NCI-H460 (cell line): ENCODE measurements at regions not wholly inside any gene's neighbourhood (a gene's known extent, or its start where the extent isn't known, plus 50 kb on each side); places are given as distances from the start of the nearest gene placed in this dataset.
"Not testable (repeated sequence)": the region's sequence is repeated elsewhere in the genome, so short reads cannot be mapped to it uniquely, and the experiment has no call there.

Experiments used
- DNase-seq: peaks from one replicate; pipeline ENCODE4 v3.0.0-alpha.2; 2016; ENCODE audit warnings: low read depth; ENCODE audit errors: extremely low read depth

DNA sequence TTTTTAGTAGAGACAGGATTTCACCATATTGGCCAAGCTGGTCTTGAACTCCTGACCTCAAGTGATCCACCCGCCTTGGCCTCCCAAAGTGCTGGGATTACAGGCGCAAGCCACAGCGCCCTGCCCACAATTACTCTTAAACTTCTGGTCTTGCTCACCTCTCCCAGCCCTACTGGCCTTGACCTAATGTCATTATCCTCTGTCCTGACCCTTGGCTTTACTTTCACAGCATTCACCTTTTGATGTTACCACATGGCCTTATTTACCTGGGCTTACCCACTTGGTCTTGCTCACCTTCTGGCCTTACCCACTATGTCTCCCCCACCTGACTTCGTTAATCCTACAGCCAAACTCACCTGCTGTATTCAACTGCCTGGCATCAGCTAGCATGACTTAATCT is 105.9 kb downstream of the IL12A start:
- DNase-seq = no peak

DNA sequence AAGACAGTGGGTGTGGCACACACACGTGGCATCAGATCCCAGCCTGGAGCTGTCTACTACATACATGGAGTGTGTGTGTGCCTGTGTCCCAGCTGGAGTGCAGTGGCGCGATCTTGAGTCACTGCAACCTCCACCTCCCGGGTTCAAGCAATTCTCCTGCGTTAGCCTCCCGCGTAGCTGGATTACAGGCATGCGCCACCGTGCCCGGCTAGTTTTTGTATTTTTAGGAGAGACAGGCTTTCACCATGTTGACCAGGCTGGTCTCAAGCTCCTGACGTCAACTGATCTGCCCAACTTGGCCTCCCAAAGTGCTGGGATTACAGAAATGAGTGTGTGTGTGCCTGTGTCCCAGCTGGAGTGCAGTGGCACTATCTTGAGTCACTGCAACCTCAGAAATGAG is 108.8 kb downstream of the IL12A start:
- DNase-seq = no peak

DNA sequence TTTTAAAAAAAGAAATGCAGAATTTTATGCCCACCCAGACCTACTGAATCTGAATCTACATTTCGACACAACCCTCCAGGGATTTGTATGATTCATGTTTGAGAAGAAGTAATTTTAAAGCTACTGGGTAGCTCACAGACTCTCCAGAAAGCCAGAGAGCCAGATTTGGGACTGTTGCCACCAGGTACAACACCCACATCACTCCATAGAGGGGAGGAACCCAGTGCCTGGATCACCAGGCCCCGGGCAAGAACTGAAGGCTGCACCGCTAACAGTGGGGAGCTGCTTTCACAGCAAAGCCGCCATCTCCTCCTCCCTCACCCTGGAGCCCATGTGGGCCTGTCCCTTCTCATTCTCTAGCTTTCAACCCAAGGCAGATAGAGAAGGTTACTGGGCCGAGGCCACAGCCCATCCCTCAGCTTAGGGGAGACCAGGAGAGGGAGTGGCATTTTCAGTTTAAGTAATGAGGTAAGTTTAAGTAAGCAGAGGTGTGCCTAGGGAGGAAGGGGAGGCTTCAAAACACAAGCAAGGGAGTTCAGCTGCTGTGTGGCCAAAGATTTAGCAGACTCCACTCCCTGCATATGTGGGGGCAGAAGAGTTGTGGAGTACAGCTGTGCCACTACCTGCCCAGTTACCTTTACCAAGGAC is 109.8 kb downstream of the IL12A start:
- no peak for DNase-seq

DNA sequence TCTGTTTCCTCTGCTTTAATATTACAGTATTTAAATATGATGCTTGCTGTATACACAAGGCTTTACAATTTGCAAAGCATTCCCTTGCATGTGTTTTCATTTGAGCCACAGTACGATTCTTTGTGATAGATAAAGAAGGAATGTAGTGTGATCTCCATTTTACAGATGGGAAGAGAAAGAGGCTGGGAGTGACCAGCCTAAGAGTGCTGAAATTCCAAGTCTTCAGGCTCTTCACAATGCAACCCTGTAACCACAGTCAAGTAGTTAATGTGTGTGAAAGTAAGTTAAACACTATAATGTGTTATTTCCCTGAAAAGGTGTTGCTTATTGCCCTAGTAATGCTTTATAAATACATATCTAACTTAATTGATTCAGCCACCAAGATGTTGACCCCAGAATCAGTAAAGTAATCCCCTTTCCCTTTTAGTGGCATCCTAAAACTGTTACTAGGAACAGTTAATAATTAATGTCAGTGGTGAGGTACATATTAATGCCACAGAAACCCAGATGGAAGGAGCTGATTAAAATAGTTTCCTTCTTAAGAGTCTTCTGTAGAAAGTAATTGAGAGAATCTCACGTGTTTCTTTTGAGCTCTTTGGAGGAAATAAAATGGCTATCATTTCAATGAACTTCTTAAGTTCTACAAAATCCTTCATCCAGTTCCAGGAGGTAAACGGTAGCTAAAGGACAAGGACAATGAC is 110.4 kb downstream of the IL12A start:
- no peak for DNase-seq

DNA sequence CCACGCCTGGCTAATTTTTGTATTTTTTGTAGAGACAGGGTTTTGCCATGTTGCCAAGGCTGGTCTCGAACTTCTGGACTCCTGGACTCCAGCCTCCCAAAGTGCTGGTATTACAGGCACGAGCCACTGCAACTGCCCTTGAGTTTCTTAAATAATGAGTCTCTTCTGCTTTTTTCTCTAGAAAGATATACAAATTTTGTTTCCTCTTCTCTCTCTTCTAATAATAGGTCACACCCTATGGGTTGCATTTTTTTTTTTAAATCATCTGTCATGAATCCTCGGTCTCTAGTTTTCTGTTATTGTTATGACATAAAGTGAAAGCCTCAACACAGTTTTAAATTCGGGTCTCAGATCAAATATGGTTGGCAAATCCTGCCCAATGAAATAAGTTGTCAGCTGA is 111.2 kb downstream of the IL12A start:
- DNase-seq = no peak

DNA sequence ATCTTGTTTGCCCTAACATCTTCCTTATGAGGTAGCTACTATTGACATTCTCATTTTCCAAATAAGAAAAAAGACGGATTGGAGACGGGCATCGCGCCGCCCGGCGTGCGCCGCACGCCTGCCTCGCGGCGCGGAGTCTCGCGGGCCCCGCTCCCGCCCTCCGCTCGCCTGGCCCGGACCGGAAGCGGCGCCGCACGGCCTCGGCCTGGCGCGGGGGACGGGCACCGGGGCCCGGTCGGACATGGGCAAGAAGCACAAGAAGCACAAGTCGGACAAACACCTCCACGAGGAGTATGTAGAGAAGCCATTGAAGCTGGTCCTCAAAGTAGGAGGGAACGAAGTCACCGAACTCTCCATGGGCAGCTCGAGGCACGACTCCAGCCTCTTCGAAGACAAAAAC is 112.0 kb downstream of the IL12A start:
- no peak for DNase-seq

DNA sequence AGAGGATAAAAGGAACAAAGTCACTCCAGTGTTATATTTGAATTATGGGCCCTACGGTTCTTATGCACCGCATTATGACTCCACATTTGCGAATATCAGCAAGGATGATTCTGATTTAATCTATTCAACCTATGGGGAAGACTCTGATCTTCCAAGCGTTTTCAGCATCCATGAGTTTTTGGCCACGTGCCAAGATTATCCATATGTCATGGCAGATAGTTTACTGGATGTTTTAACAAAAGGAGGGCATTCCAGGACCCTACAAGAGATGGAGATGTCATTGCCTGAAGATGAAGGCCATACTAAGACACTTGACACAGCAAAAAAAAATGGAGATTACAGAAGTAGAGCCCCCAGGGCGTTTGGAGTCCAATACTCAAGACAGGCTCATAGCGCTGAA is 113.4 kb downstream of the IL12A start:
- DNase-seq = not testable (repeated sequence)

DNA sequence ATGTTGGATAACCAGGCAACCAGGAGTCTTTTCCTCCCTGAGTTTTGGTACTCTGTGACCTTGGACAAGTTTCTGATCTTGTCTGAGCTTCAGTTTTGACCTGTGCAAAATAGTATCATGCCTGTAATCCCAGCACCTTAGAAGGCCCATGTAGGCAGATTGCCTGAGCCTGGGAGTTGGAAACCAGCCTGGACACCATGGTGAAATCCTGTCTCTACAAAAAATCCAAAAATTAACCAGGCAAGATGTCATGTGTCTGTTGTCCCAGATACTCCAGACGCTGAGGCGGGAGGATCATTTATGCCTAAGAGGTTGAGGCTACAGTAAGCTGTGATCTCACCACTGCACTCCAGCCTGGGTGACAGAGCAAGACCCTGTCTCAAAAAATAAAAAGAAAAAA is 114.8 kb downstream of the IL12A start:
- DNase-seq = no peak

DNA sequence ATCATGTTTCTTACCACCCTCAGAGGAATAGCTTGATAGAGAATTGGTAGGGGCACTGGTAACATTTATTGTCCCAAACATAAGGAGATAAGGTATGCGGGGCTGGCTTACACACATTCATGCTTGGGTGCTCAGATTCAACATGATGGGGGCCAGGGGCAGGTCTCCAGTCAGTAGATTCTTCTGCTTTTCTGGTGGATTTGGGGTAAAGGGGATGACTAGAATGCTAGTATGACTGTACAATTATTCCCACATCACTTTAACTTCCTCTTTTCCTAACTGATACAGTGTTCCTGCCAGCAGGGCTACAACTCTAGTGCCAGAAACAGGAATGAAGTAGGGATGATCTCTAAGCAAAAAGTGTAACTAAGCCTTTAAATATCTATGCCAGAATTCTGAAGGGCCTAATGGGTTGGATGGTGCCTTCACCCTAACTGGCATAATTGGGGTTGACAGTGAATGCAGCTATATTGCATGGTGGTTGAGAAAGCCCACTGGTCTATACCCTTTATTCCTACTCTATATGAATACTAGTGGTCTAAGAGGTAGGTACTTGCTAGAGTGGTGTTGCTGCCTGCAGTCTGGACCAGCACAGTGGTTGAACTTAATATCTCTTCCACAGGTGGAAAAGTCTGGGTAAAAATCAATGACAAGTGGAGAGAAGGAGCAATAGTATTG is 117.4 kb downstream of the IL12A start:
- DNase-seq = no peak

DNA sequence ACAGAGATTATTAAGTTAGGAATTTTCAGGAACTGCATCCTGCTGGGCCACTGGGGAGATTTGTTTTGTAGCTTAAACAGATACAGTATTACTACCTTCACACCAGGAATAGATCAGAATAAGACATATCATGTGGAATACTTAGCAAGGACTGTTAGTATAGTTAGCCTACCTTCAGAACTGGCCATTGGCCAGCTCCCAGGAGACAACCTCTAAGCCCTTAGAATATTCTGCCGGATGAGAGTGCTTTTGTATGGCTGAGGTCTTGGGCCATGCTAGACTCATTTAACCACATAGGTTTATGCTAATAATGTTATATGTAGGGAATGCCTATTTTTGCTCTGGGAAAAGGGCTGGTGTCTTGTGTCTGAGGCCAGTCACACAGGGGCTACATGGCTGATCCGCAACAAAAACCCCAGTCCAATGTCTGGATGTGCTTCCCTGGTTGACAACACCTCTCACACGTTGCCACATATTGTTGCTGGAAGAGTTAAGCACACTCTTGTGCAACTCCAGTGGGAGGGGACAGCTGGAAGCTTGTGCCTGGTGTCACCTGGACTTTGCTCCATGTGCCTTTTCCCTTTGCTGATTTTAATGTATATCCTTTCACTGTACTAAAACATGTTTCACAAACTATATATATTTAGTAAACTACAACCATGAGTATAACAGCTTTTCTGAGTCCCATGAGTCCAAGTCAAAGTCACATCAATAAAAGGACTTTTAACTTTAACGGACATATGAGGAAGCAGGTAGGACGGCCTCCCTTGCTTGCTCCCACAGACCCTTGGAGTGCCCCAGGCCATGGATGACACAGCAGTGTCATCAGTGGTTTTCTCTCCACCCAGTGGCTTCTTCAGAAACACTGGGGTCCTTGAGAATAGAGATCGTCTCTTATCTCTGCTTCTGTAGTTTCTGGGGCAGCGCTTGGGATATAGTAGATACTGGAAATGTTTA is 118.0 kb upstream of the C3orf80 start:
- DNase-seq = no peak

DNA sequence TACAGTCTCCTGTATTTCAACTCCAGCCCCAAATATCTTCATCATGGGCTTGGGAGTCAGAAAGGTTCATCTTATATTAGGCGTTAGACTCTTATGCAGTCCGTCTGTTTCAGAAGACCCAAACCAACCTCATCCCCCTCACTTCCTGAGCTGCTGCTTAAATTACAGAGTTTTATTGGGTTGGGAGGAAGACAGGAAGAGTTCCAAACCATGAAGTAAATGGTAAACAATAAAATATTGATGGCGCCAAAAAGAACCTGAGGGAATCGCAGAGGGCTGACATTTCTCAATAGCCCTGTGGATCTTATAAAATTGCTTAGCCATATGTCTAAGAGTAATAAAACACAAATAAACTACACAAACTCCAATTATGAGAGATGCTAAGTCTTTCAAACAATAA is 116.9 kb upstream of the C3orf80 start:
- DNase-seq = no peak

DNA sequence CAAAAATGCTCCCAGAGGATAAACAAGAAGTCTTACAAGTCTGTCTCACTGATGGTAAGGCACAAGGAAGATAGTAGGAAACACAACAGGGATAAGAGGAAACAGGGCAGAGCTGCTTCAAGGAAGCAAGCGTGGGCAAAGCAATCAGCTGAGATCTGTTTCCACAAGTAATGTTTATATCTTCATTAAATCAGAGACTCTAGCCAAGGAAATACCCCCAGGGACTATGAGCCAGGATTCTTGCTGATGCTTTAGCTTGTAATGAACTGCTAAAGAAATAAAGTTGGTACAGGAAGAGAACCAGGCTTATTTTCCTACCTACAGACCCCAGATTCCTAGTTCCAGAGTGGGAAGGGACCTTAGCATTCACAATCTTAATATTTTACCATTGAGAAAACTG is 112.7 kb upstream of the C3orf80 start:
- DNase-seq = no peak

DNA sequence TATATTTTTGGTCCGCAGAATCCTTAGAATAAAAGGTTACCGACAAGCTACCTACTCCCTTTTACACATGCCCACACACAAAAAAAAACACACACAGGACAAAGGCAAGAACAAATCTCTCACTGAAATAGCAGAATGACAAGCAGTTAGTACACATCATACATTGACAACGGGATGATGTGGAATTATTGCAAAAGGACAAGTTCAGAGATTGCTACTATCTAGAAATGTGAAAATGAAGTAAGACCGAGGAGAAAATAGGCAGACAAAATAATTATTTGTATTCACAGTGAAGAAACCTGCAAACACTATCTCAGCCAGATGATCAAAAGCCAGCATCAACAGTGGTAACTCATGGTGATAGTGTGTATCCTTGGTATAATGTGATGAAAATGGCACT is 112.2 kb upstream of the C3orf80 start:
- DNase-seq = no peak

DNA sequence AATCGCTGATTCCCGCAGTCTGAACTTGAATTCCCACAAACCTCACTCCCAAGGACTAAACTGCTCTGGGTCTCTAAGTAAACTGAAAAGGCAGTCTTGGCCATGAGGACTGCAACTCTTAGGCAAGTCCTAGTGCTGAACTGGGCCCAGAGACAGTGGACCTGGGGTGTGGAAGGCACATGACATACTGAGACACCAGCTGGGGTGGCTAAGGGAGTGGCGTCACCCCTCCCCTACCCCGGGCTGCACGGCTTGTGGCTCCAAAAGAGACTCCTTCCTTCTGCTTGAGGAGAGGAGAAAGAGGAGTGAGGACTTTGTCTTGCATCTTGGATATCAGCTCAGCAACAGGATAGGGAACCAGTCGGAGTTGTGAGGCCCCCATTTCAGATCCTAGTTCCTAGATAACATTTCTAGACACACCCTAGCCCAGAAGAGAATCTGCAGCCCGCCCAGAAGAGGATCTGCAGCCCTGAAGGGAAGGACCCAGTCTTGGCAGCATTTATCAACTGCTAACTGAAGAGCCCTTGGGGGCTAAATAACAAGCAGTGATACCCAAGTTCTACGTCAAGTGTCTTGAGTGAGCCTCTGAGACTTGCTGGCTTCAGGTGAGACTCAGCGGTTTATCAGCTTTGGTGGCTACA is 110.7 kb upstream of the C3orf80 start:
- DNase-seq = no peak

DNA sequence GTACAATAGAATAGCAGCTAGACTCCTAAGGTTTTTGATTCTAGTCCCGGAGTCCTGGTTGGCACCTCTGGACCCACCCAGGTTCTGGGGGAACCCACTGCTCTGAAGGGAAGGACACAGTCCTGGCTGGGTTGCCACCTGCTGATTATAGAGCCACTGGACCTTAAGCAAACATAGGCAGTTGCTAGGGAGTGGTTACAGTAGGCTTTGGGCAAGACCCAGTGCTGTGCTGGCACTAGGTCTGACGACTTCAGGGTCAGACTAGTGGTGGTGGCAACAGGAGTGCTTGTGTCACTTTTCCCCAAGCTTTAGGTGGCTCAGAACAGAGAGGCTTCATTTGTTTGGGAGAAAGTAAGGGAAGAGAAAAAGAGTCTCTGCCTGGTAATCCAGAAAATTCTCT is 109.8 kb upstream of the C3orf80 start:
- no peak for DNase-seq

DNA sequence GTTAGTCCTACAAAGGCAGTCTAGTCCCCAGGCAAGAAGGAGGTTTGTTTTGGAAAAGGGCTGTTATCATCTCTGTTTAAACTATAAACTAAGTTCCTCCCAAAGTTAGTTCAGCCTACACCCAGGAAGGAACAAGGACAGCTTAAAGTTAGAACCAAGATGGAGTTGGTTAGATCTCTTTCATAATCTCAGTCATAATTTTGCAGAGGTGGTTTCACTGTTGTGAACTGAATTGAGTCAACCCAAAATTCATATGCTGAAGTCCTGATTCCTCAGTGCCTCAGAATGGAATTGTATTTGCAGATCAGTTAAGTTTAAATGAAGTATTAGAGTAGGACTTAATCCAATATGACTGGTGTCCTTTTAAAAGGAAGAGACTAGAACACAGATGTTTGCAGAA is 101.0 kb upstream of the C3orf80 start:
- DNase-seq = no peak

DNA sequence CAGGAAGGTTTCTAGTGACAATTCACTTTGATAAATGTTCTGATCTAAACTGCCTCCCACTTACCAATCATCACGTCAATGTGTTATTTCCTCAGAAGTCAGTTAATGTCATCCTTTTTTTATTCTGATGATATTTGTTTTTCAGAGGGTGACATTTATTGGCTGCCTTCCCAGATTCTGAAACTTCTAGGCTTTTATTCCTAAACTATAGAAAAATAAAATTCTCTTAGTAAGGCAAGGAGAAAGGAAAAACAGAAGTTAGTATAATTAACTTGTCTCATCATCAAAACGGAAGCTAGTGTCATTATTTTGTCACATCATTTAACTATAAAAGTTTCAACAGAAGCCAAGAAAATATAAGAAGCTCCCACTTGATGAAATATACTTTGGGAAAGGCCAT is 100.0 kb upstream of the C3orf80 start:
- no peak for DNase-seq

DNA sequence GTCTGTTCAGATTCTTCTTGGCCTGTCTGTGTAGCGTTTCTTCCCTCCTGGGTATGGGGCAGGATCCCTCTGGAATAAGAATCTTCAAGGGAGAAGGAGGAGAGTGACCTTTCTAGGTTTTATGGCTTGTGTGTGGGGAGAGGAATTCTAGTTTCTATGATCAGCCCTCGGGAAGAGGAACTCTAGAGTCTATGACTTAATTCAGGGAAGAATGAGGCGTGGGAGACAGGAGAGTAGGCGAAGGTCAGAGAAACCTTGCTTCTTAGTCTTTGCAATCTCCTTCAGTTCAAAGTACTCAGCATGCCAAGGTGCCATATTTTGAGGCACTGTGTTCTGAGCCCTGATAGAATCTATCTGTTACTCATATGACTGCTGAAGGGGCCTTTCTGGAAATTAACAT is 99.2 kb upstream of the C3orf80 start:
- no peak for DNase-seq

DNA sequence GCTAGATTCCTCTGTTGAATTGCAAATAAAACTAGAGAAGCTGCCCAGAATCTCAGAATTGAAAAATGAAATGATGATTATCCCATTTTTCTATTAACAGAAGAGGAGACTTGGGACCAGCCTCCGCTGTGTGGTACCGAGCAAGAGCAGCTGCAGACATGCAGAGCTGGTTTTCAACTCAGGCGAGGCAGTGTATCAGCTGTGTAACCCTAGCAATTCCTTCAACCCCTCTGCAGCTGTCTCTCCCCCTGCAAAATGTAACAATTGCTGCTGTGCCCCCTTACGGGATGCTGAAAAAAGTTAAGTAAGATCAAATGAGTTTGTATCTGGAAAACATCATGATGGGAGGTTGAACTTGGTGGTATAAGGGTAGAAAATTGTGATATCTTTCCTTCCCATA is 98.5 kb upstream of the C3orf80 start:
- DNase-seq = no peak

DNA sequence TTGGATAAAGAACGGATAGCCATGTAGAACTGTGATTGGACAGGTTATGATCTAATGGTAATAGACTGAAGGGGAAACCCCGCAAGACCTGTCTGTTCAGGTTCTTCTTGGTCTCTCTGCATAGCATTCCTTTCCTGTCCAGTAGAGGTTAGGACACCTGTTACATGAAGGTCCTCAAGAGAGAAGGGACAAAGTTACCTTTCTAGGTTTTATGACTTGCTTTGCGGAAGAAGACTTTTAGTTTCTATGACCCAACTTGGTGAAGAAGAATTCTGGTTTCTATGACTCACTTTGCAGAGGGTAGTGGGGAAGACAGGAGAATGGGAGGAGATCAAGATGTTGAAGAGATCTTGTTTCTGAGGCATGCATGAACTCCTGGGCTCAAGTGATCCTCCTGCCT is 97.9 kb upstream of the C3orf80 start:
- DNase-seq = no peak

DNA sequence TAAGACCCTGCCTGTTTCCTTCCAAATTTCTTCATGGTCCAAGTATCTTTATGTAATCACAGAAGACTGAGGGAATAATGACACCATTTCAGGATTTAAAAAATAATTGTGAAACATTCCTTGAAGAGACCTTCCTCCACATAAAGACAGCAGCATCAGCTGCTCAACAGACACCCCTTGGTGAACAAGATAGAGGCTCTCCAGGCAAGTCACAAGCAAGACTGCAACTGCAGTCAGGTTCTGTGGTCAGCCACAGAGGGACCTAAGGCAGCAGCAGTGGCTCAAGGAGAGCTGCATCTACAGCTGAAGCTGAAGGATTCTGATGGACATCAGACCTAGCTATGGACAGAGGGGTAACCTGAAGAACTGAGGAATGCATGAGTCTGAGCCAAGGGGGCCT is 97.2 kb upstream of the C3orf80 start:
- no peak for DNase-seq
